WERI-Rb-1 (cell line): ENCODE measurements at regions not wholly inside any gene's neighbourhood (a gene's known extent, or its start where the extent isn't known, plus 50 kb on each side); places are given as distances from the start of the nearest gene placed in this dataset.

Experiments used
- DNase-seq: peaks from one replicate; pipeline ENCODE4 v3.0.0-alpha.2; 2020
- H3K27ac ChIP-seq: fragments of 250-450 bp; sonication (Bioruptor Pico); 2 replicates; pipeline ENCODE4 v1.5.1; 2020; ENCODE audit warnings: mild to moderate bottlenecking, moderate library complexity
- H3K27me3 ChIP-seq: fragments of 250-450 bp; sonication (Bioruptor Pico); 2 replicates; pipeline ENCODE4 v1.5.1; 2021; ENCODE audit warnings: mild to moderate bottlenecking, low read depth, moderate library complexity; ENCODE audit not compliant: insufficient read depth, severe bottlenecking
- H3K36me3 ChIP-seq: fragments of 250-450 bp; sonication (Bioruptor Pico); 2 replicates; pipeline ENCODE4 v1.5.1; 2020; ENCODE audit warnings: mild to moderate bottlenecking, moderate library complexity
- H3K4me3 ChIP-seq: 2 replicates; pipeline ENCODE4 v1.5.1; 2011; ENCODE audit warnings: low read depth, mild to moderate bottlenecking, control low read depth, low read length
- H3K9me3 ChIP-seq: fragments of 250-450 bp; sonication (Bioruptor Pico); 2 replicates; pipeline ENCODE4 v1.5.1; 2021; ENCODE audit warnings: mild to moderate bottlenecking, moderate library complexity; ENCODE audit not compliant: severe bottlenecking
- TF ChIP-seq, protein P1 (sequence below): IDR thresholded peaks from 2 replicates; pipeline ENCODE4 v1.5.1; 2011; ENCODE audit warnings: low read depth, mild to moderate bottlenecking, control low read depth, inconsistent platforms, low read length

DNA sequence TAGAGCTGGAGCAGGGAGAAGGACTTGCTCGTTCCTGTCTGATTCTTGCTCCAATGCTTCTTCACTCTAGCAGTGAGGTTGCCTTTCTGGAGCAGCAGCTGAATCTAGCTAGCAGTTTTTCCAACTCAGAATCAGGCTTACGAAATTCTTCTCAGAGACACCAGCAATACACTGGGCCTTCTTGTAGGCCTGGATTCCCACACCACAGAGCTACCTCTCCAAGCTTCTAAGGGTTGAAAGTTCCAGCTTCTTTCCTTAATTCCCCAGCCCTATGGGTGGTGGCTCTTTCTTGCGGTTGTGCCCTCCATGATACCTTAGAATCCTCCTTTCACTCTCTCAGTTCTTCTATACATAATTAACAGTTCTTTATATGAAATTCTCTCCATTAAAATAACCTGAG is 586.6 kb downstream of the INHBA start:
- no peak for DNase-seq
- H3K36me3 ChIP-seq = no peaks in the 10 kb centered on the region
- TF ChIP-seq, protein P1, sequence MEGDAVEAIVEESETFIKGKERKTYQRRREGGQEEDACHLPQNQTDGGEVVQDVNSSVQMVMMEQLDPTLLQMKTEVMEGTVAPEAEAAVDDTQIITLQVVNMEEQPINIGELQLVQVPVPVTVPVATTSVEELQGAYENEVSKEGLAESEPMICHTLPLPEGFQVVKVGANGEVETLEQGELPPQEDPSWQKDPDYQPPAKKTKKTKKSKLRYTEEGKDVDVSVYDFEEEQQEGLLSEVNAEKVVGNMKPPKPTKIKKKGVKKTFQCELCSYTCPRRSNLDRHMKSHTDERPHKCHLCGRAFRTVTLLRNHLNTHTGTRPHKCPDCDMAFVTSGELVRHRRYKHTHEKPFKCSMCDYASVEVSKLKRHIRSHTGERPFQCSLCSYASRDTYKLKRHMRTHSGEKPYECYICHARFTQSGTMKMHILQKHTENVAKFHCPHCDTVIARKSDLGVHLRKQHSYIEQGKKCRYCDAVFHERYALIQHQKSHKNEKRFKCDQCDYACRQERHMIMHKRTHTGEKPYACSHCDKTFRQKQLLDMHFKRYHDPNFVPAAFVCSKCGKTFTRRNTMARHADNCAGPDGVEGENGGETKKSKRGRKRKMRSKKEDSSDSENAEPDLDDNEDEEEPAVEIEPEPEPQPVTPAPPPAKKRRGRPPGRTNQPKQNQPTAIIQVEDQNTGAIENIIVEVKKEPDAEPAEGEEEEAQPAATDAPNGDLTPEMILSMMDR = no peak
- peaks cover 8% of the 10 kb centered on the region for H3K27me3 ChIP-seq
- H3K27ac ChIP-seq = no peak overlapping the region
- H3K4me3 ChIP-seq = no peak overlapping the region
- no peaks in the 10 kb centered on the region for H3K9me3 ChIP-seq

DNA sequence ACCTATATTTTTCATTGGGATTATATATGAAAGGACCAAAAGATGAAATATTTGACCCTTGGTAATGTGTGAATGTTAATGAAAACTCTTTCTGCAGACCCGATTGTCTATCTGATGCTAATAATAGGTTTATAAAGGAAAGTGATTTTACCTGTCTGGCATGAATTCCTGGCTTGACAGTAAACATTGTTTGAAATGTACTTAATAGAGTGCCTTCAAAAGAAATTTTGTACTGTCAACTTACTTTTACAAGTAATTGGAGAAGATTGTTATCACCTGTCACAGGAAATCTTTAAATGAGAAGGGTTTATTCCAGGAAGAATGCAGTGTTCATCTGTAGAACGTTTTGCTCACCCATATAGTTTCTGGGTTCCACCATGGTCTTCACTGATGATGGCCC is 588.2 kb downstream of the INHBA start:
- no peak for DNase-seq
- no peaks in the 10 kb centered on the region for H3K36me3 ChIP-seq
- TF ChIP-seq, protein P1 = no peak
- H3K4me3 ChIP-seq = no peak overlapping the region
- no peak overlapping the region for H3K27ac ChIP-seq
- H3K9me3 ChIP-seq = no peaks in the 10 kb centered on the region
- peaks cover 16% of the 10 kb centered on the region for H3K27me3 ChIP-seq

DNA sequence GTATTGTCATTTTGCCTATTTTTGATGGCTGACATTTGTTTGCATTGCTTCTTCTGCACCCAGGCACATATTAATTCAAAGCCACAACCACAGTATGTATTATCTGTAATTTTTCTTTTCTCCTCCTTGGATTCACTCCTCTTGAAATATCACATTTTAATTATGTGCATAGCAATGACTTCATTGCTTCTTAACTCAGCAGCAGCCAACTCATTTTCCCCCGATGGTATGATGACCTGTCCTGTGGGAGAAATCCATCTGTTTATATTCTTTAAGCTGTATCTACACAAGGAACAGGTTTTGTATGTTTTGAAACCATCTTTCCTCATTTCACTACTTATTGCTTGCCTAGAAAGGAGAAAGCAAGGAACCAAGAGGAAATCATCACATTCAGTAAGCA is 588.8 kb downstream of the INHBA start:
- TF ChIP-seq, protein P1 = no peak
- Histone ChIP-seq H3K9me3 (no peaks in the 10 kb centered on the region), H3K27ac (no peak overlapping the region), H3K4me3 (no peak overlapping the region), H3K36me3 (no peaks in the 10 kb centered on the region), H3K27me3 (peaks cover 16% of the 10 kb centered on the region)
- DNase-seq = no peak

DNA sequence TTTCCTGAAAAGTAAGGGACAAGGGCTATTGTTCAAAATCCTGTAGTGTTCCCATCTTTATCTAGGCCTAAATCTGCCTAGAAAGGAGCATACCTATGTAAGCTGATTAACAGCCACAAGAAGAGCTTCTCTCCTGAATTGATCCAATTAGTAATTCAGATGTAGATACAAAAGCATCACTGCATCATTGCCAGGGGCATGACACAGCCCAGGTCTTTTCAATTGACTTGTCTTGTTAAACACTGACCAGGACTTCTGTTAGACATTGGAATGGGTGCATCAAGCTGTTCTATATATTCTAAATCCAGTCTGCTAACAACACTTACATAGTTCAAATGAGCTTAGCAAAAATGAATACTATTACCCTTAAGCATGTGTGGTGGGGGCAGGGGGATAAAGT is 589.2 kb downstream of the INHBA start:
- H3K27me3 ChIP-seq = peaks cover 16% of the 10 kb centered on the region

DNA sequence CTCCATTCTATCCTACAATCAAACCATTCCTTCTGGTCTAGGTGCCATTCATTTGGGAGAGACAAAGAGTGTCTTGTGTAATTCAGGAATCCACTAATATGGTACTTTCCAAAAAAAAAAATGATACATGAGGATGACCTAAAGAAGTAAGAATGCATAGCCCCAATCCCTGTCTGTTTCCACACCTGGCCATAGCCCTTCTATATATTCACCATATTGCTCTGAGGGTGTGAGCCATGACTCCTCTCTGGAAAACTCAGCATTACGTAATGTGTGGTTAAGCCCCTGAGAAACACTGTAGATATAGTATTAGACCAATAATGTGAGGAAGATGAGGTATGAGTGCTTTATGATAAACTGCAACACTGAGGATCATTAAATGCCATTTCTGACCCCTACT is 592.7 kb downstream of the INHBA start:
- no peaks in the 10 kb centered on the region for H3K36me3 ChIP-seq
- no peak for DNase-seq

More for the DNA sequence above, 589.2 kb downstream of the INHBA start:
- Histone ChIP-seq H3K27ac (no peak overlapping the region), H3K9me3 (no peaks in the 10 kb centered on the region), H3K4me3 (no peak overlapping the region), H3K36me3 (no peaks in the 10 kb centered on the region)
- no peak for DNase-seq
- TF ChIP-seq, protein P1 = no peak

DNA sequence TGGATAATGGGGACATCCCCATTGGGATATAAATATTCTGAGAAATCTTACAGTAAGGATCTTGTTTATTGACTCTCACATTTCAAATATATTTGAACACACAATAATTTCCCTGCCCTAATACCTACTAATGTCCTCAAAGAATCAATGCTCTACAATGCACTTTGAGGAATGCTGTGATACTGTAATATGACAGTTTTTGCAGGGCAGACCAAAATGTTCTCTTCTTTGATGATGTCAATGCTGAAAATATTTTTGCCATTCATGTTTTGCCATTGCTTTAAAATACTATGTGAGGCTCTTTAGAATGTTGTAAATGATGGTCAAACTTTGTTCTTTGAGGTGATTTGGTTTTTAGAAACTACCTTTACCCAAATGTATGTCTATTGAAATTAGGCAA is 594.1 kb downstream of the INHBA start:
- Histone ChIP-seq H3K27ac (no peak overlapping the region), H3K27me3 (peaks cover 11% of the 10 kb centered on the region), H3K9me3 (no peaks in the 10 kb centered on the region), H3K4me3 (no peak overlapping the region), H3K36me3 (no peaks in the 10 kb centered on the region)
- DNase-seq = no peak
- TF ChIP-seq, protein P1 = no peak

More for the DNA sequence above, 592.7 kb downstream of the INHBA start:
- TF ChIP-seq, protein P1 = no peak
- Histone ChIP-seq H3K27ac (no peak overlapping the region), H3K4me3 (no peak overlapping the region), H3K27me3 (peaks cover 11% of the 10 kb centered on the region), H3K9me3 (no peaks in the 10 kb centered on the region)
